H9 (cell line): ENCODE measurements at regions not wholly inside any gene's neighbourhood (a gene's known extent, or its start where the extent isn't known, plus 50 kb on each side); places are given as distances from the start of the nearest gene placed in this dataset.

Experiments used
- DNase-seq: peaks from one replicate; pipeline ENCODE4 v3.0.0-alpha.2; 2017
- H2AFZ ChIP-seq: one replicate; pipeline ENCODE4 v1.6.1; 2013; ENCODE audit warnings: mild to moderate bottlenecking, low read length, control low read depth, moderate library complexity
- H2AK5ac ChIP-seq: 2 replicates; pipeline ENCODE4 v1.6.1; 2013; ENCODE audit warnings: low read length, control low read depth, mixed read lengths; ENCODE audit not compliant: insufficient read length
- H2BK120ac ChIP-seq: one replicate; pipeline ENCODE4 v1.6.1; 2013; ENCODE audit warnings: low read depth, mild to moderate bottlenecking, low read length, control low read depth, inconsistent platforms; ENCODE audit not compliant: poor library complexity, severe bottlenecking
- H2BK12ac ChIP-seq: 2 replicates; pipeline ENCODE4 v1.6.1; 2013; ENCODE audit warnings: low read length, control low read depth, mixed read lengths, low read depth; ENCODE audit not compliant: insufficient read length
- H2BK15ac ChIP-seq: 2 replicates; pipeline ENCODE4 v1.6.1; 2013; ENCODE audit warnings: low read depth, low read length, control low read depth
- H2BK20ac ChIP-seq: one replicate; pipeline ENCODE4 v1.6.1; 2013; ENCODE audit warnings: low read depth, mild to moderate bottlenecking, low read length, control low read depth, inconsistent platforms; ENCODE audit not compliant: poor library complexity, severe bottlenecking
- H2BK5ac ChIP-seq: 2 replicates; pipeline ENCODE4 v1.6.1; 2013; ENCODE audit warnings: low read length, control low read depth, mixed read lengths; ENCODE audit not compliant: insufficient read length
- H3K14ac ChIP-seq: 2 replicates; pipeline ENCODE4 v1.6.1; 2013; ENCODE audit warnings: low read length, control low read depth; ENCODE audit not compliant: insufficient read depth
- H3K18ac ChIP-seq: 2 replicates; pipeline ENCODE4 v1.6.1; 2013; ENCODE audit warnings: low read depth, mild to moderate bottlenecking, mixed read lengths, low read length, control low read depth; ENCODE audit not compliant: insufficient read length
- H3K23ac ChIP-seq: 2 replicates; pipeline ENCODE4 v1.6.1; 2013; ENCODE audit warnings: low read length, control low read depth, mixed read lengths, low read depth; ENCODE audit not compliant: insufficient read length
- H3K23me2 ChIP-seq: 2 replicates; pipeline ENCODE4 v1.6.1; 2013; ENCODE audit warnings: low read depth, mild to moderate bottlenecking, mixed read lengths, low read length, control low read depth; ENCODE audit not compliant: insufficient read length, poor library complexity, severe bottlenecking
- H3K27ac ChIP-seq: 2 replicates; pipeline ENCODE4 v1.5.1; 2013; ENCODE audit warnings: low read length, control low read depth, mixed read lengths, low read depth; ENCODE audit not compliant: insufficient read length
- H3K27me3 ChIP-seq: 2 replicates; pipeline ENCODE4 v1.6.1; 2013; ENCODE audit warnings: low read length, control low read depth, inconsistent platforms; ENCODE audit not compliant: insufficient read depth
- H3K4ac ChIP-seq: 2 replicates; pipeline ENCODE4 v1.6.1; 2013; ENCODE audit warnings: low read depth, mild to moderate bottlenecking, control low read depth, inconsistent platforms, low read length, moderate library complexity
- H3K4me1 ChIP-seq: 2 replicates; pipeline ENCODE4 v1.6.1; 2013; ENCODE audit warnings: low read length, control low read depth, inconsistent platforms; ENCODE audit not compliant: insufficient read depth
- H3K4me2 ChIP-seq: 2 replicates; pipeline ENCODE4 v1.6.1; 2013; ENCODE audit warnings: low read length, control low read depth, mixed read lengths; ENCODE audit not compliant: insufficient read length, insufficient read depth
- H3K56ac ChIP-seq: 2 replicates; pipeline ENCODE4 v1.6.1; 2013; ENCODE audit warnings: low read depth, mild to moderate bottlenecking, mixed read lengths, low read length, control low read depth; ENCODE audit not compliant: insufficient read length
- H3K79me1 ChIP-seq: 2 replicates; pipeline ENCODE4 v1.6.1; 2013; ENCODE audit warnings: low read depth, mild to moderate bottlenecking, moderate library complexity, low read length, control low read depth, inconsistent platforms; ENCODE audit not compliant: insufficient read depth, poor library complexity, severe bottlenecking
- H3K79me2 ChIP-seq: 2 replicates; pipeline ENCODE4 v1.6.1; 2013; ENCODE audit warnings: low read length, control low read depth, inconsistent platforms; ENCODE audit not compliant: insufficient read depth
- H3K9ac ChIP-seq: 2 replicates; pipeline ENCODE4 v1.6.1; 2013; ENCODE audit warnings: low read length, control low read depth, mixed read lengths; ENCODE audit not compliant: insufficient read length; ENCODE audit errors: extremely low read depth
- H3K9me3 ChIP-seq: one replicate; pipeline ENCODE4 v1.6.1; 2013; ENCODE audit warnings: low read depth, low read length, inconsistent platforms; ENCODE audit not compliant: control insufficient read depth
- H3T11ph ChIP-seq: one replicate; pipeline ENCODE4 v1.6.1; 2013; ENCODE audit warnings: mild to moderate bottlenecking, low read length, control low read depth, inconsistent platforms
- H4K20me1 ChIP-seq: one replicate; pipeline ENCODE4 v1.6.1; 2013; ENCODE audit not compliant: control insufficient read depth, insufficient read length, insufficient read depth
- H4K5ac ChIP-seq: 2 replicates; pipeline ENCODE4 v1.6.1; 2013; ENCODE audit warnings: low read depth, mild to moderate bottlenecking, mixed read lengths, low read length, control low read depth; ENCODE audit not compliant: insufficient read length
- H4K8ac ChIP-seq: replicated peaks from 2 replicates; pipeline ENCODE4 v1.6.1; 2013; ENCODE audit warnings: low read length, control low read depth, mixed read lengths, low read depth; ENCODE audit not compliant: insufficient read length
- H4K91ac ChIP-seq: 2 replicates; pipeline ENCODE4 v1.6.1; 2013; ENCODE audit warnings: low read depth, mild to moderate bottlenecking, moderate library complexity, mixed read lengths, low read length, control low read depth; ENCODE audit not compliant: insufficient read length
- H3K27ac Mint-ChIP-seq, 3 experiments: 2 replicates in 2 of 3; 3 replicates in 1 of 3; pipeline ENCODE4 v1.8.0; 2020 to 2021; ENCODE audit warnings: mixed read lengths in 3 of 3, mild to moderate bottlenecking in 1 of 3, moderate library complexity in 1 of 3
- H3K27me3 Mint-ChIP-seq: 2 replicates; pipeline ENCODE4 v1.8.0; 2021; ENCODE audit warnings: low read depth, mild to moderate bottlenecking, moderate library complexity, mixed read lengths
- H3K36me3 Mint-ChIP-seq, 3 experiments: 2 replicates in 2 of 3; 3 replicates in 1 of 3; pipeline ENCODE4 v1.8.0; 2020 to 2021; ENCODE audit warnings: low read depth in 3 of 3, mixed read lengths in 3 of 3; ENCODE audit not compliant: insufficient read depth in 1 of 3
- H3K4me1 Mint-ChIP-seq, 2 experiments: 2 replicates each; pipeline ENCODE4 v1.8.0; 2020; ENCODE audit warnings: mixed read lengths in 2 of 2
- H3K4me3 Mint-ChIP-seq, 2 experiments: 2 replicates in 1 of 2; 3 replicates in 1 of 2; pipeline ENCODE4 v1.8.0; 2020 to 2021; ENCODE audit warnings: mild to moderate bottlenecking in 2 of 2, mixed read lengths in 2 of 2, moderate library complexity in 1 of 2
- H3K9me3 Mint-ChIP-seq, 2 experiments: 2 replicates in 1 of 2; 3 replicates in 1 of 2; pipeline ENCODE4 v1.8.0; 2020; ENCODE audit warnings: mild to moderate bottlenecking in 2 of 2, mixed read lengths in 2 of 2, moderate library complexity in 1 of 2
- WGBS: extraction: QIAGEN DNeasy Blood & Tissue Kit; methylation state at CpG from one replicate; pipeline ENCODE4 v1.1.7; 2013; ENCODE audit warnings: missing lambda C conversion rate, low lambda C conversion rate, mixed read lengths; ENCODE audit not compliant: insufficient read length; ENCODE audit errors: extremely low coverage; 5-methylcytosine and 5-hydroxymethylcytosine counted together
- TF ChIP-seq, protein P1 (sequence below): fragments of 200-600 bp; sonication (generic); conservative IDR thresholded peaks from 3 replicates; pipeline ENCODE4 v1.8.0; 2021; ENCODE audit warnings: antibody characterized with exemption, mild to moderate bottlenecking

DNA sequence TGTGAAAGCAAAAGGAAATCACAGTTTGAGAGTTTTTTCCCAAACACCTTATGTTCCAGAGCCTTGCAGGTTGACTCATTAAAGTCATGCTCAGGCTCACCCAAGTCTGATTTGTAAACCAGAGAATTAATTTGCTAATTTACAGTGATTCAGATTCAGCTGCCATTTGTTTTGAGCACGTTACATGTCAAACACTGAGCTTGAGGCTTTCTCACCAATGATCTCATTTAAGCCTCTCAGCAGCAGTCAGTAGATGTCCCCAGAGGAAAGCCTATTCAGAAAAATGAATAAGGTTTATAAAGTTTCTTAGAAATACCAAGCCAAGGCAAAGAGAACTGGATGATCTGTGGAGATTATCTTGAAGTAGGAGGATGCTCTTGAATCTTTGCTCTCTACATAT is 420.4 kb downstream of the HTR7 start:
- Histone ChIP-seq H4K5ac (no peak overlapping the region), H2BK120ac (no peak overlapping the region), H3K4ac (no peak overlapping the region), H2BK15ac (no peak overlapping the region), H4K91ac (no peak overlapping the region), H3K4me2 (no peak overlapping the region), H3K79me1 (no peaks in the 10 kb centered on the region), H4K8ac (no peak overlapping the region), H3K27me3 (no peaks in the 10 kb centered on the region), H3K18ac (no peak overlapping the region), H3K27ac (no peak overlapping the region), H2BK20ac (no peak overlapping the region), H3K23me2 (no peaks in the 10 kb centered on the region), H3K56ac (no peak overlapping the region), H3K23ac (no peak overlapping the region), H2BK5ac (no peak overlapping the region), H3K9ac (no peak overlapping the region), H4K20me1 (no peaks in the 10 kb centered on the region), H2AK5ac (no peak overlapping the region), H3K9me3 (no peaks in the 10 kb centered on the region), H3K4me1 (no peaks in the 10 kb centered on the region), H3K79me2 (no peaks in the 10 kb centered on the region), H2AFZ (no peak overlapping the region), H3K14ac (no peak overlapping the region), H3T11ph (no peak overlapping the region), H2BK12ac (no peak overlapping the region)
- no peak overlapping the region for H3K4me3 Mint-ChIP-seq
- no peaks in the 10 kb centered on the region for H3K36me3 Mint-ChIP-seq
- WGBS, result no CpG with 5 or more reads among the region's 1 CpG
- no peak overlapping the region for H3K27ac Mint-ChIP-seq
- DNase-seq, result no peak
- H3K27me3 Mint-ChIP-seq, result no peaks in the 10 kb centered on the region; the same call in 1 of the 2 replicates
- TF ChIP-seq, protein P1, sequence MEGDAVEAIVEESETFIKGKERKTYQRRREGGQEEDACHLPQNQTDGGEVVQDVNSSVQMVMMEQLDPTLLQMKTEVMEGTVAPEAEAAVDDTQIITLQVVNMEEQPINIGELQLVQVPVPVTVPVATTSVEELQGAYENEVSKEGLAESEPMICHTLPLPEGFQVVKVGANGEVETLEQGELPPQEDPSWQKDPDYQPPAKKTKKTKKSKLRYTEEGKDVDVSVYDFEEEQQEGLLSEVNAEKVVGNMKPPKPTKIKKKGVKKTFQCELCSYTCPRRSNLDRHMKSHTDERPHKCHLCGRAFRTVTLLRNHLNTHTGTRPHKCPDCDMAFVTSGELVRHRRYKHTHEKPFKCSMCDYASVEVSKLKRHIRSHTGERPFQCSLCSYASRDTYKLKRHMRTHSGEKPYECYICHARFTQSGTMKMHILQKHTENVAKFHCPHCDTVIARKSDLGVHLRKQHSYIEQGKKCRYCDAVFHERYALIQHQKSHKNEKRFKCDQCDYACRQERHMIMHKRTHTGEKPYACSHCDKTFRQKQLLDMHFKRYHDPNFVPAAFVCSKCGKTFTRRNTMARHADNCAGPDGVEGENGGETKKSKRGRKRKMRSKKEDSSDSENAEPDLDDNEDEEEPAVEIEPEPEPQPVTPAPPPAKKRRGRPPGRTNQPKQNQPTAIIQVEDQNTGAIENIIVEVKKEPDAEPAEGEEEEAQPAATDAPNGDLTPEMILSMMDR, result no peak
- peaks cover 3 to 6% of the 10 kb centered on the region in 2 experiments; a peak in 3 of 5 replicates for H3K9me3 Mint-ChIP-seq
- no peaks in the 10 kb centered on the region for H3K4me1 Mint-ChIP-seq
